SK-N-MC (cell line): ENCODE measurements at regions not wholly inside any gene's neighbourhood (a gene's known extent, or its start where the extent isn't known, plus 50 kb on each side); places are given as distances from the start of the nearest gene placed in this dataset.

ENCODE experiments used
- EZH2 ChIP-seq: fragments of 200-600 bp; sonication (generic); IDR thresholded peaks from one replicate; pipeline ENCODE4 v1.6.1; 2017; ENCODE audit warnings: antibody characterized with exemption
- FOXP2 ChIP-seq: optimal IDR thresholded peaks from 2 replicates; pipeline ENCODE3; 2011; ENCODE audit warnings: mild to moderate bottlenecking, moderate library complexity; ENCODE audit not compliant: insufficient read depth; ENCODE audit errors: extremely low read length, control extremely low read depth
- POLR2AphosphoS5 ChIP-seq: IDR thresholded peaks from 2 replicates; pipeline ENCODE4 v1.6.1; 2012; ENCODE audit warnings: mild to moderate bottlenecking, low read depth, low read length, borderline replicate concordance

DNA sequence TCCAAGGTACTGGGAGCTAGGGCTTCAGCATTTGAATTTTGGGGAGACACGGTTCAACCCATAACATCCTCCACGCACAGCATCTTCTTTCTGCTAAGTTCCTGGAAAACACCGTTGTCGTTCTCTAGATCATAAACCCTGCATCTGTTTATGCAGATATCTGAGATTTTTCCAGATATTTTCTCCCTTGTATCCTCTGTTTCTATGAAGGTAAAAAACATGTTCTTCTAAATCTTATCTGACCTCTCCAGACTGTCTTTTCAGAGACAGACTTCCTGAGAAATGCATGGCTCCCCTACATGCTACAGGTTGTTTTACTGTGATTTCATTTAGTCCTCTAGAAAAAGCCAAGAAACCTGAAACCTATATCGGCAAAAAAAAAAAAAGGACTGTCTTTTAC, 152.3 kb upstream of the KLF3 start:
- no peak for TF ChIP-seq POLR2AphosphoS5
- TF ChIP-seq EZH2: no peak
- TF ChIP-seq FOXP2: no peak
